SJSA1 (cell line): ENCODE measurements at regions not wholly inside any gene's neighbourhood (a gene's known extent, or its start where the extent isn't known, plus 50 kb on each side); places are given as distances from the start of the nearest gene placed in this dataset.
"Not testable (repeated sequence)": the region's sequence is repeated elsewhere in the genome, so short reads cannot be mapped to it uniquely, and the experiment has no call there.

ENCODE experiments used
- DNase-seq, 2 experiments: peaks; one replicate each; pipeline ENCODE4 v3.0.0-alpha.2; 2015 to 2020; ENCODE audit warnings: low spot score in 2 of 2, low read depth in 1 of 2
- H3K27ac ChIP-seq: fragments of 250-450 bp; sonication (Bioruptor Pico); 2 replicates; pipeline ENCODE4 v1.5.1; 2020; ENCODE audit warnings: mild to moderate bottlenecking, moderate library complexity
- H3K27me3 ChIP-seq: fragments of 250-450 bp; sonication (Bioruptor Pico); replicated peaks from 2 replicates; pipeline ENCODE4 v1.5.1; 2020; ENCODE audit warnings: mild to moderate bottlenecking, moderate library complexity
- H3K36me3 ChIP-seq: fragments of 250-450 bp; sonication (Bioruptor Pico); 2 replicates; pipeline ENCODE4 v1.5.1; 2020; ENCODE audit warnings: mild to moderate bottlenecking
- H3K4me1 ChIP-seq: fragments of 250-450 bp; sonication (Bioruptor Pico); replicated peaks from 2 replicates; pipeline ENCODE4 v1.6.1; 2021; ENCODE audit warnings: mild to moderate bottlenecking
- H3K4me3 ChIP-seq: fragments of 250-450 bp; sonication (Bioruptor Pico); 2 replicates; pipeline ENCODE4 v1.5.1; 2020; ENCODE audit warnings: mild to moderate bottlenecking
- H3K9me3 ChIP-seq: fragments of 250-450 bp; sonication (Bioruptor Pico); replicated peaks from 2 replicates; pipeline ENCODE4 v1.5.1; 2020; ENCODE audit warnings: mild to moderate bottlenecking

DNA sequence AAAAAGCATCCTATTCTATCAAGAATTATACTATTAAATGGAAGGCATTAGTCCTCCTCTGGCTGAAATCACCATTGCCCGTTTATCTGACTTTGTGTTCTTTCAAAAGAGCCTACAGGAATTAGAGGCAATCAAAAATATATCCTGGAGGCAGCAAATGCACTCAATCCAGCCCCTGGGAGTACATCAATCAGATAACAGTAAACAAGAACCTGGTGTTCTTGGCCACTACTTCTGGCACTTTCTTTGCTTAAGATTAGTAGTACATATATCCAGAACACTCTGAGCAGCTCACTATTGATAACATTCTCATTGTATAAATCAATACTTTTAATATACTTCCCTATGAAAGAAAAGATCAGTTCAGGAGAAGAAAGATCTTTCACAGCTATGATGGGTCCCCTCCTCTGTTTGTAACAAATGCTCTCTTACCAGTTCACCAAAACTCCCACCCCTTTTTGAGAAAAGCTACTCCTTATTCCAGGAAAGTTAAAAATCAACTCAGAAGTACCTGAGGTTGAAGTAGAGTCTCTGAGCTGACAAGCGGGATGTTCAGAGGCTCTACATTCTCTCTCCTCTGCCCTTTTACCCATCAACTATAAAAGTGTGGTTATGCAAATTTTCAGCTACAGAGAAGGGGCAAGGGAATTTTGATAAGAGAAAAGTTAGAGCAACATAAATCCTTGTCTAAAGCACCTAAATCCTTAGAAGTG, 176.0 kb downstream of the COX18 start:
- H3K9me3 ChIP-seq = no peaks in the 10 kb centered on the region
- H3K27me3 ChIP-seq = no peaks in the 10 kb centered on the region
- no peak overlapping the region for H3K4me3 ChIP-seq
- H3K4me1 ChIP-seq = no peaks in the 10 kb centered on the region
- no peak overlapping the region for H3K27ac ChIP-seq
- no peaks in the 10 kb centered on the region for H3K36me3 ChIP-seq
- no peak for DNase-seq

GRCh38 chr4:72888331-72888730, 181.2 kb downstream of the COX18 start:
- no peak overlapping the region for H3K27ac ChIP-seq
- no peak overlapping the region for H3K4me3 ChIP-seq
- H3K27me3 ChIP-seq = no peaks in the 10 kb centered on the region
- no peaks in the 10 kb centered on the region for H3K9me3 ChIP-seq
- H3K36me3 ChIP-seq = no peaks in the 10 kb centered on the region
- DNase-seq = no peak
- no peaks in the 10 kb centered on the region for H3K4me1 ChIP-seq

DNA sequence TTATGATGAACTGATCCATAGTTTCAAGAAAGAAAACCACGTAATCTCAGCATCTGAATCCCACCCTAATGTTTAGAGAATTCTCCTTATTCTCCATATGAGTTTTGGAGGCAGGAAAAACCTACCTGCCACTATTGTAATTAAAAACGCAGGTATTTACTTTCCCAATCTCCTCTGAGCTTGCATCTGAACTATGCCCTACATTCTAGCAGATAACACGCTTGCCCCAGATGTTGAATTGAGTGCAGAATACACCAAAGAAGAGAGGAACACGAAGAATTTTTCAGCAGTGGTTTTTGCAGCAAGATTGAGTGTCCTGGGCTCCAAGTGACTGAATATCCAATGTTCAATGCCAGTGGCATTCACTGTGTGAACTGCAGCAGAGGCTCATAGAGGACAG, 182.4 kb downstream of the COX18 start:
- no peaks in the 10 kb centered on the region for H3K4me1 ChIP-seq
- H3K27ac ChIP-seq = no peak overlapping the region
- H3K9me3 ChIP-seq = no peaks in the 10 kb centered on the region
- H3K27me3 ChIP-seq = no peaks in the 10 kb centered on the region
- DNase-seq = no peak
- H3K36me3 ChIP-seq = no peaks in the 10 kb centered on the region
- H3K4me3 ChIP-seq = no peak overlapping the region

DNA sequence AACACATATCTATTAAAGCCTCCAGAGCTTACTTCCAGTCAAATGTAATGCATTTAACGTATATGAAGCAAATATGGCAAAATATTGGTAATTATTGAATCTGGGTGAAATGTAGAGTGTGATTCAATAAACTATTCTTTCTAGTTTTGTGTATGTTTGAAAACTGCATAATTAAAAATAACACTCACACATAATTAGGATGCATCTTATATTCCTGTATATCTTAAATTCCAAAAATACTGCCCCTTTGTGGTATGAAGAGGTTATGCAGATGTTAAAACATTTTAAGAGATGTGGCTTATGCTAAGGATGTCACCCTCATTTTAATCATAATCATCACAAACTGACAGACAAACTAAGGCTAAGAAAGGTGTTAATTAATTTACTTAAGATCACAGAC, 182.9 kb downstream of the COX18 start:
- no peak overlapping the region for H3K27ac ChIP-seq
- peak in 1 of 2 experiments; percentile 3 for DNase-seq
- no peaks in the 10 kb centered on the region for H3K4me1 ChIP-seq
- H3K36me3 ChIP-seq = no peaks in the 10 kb centered on the region
- no peak overlapping the region for H3K4me3 ChIP-seq
- no peaks in the 10 kb centered on the region for H3K27me3 ChIP-seq
- no peaks in the 10 kb centered on the region for H3K9me3 ChIP-seq

DNA sequence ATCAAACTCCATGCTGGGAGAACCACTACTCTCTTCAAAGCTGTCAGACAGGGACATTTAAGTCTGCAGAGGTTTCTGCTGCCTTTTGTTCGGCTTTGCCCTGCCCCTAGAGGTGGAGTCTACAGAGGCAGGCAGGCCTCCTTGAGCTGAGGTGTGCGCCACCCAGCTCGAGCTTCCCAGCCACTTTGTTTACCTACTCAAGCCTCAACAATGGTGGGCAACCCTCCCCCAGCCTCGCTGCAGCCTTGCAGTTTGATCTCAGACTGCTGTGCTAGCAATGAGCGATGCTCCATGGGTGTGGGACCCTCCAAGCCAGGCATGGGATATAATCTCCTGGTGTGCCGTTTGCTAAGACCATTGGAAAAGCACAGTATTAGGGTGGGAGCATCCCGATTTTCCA, 185.3 kb downstream of the COX18 start:
- H3K36me3 ChIP-seq, H3K9me3 ChIP-seq, DNase-seq, H3K27ac ChIP-seq, H3K27me3 ChIP-seq, H3K4me1 ChIP-seq, H3K4me3 ChIP-seq: not testable (repeated sequence)

DNA sequence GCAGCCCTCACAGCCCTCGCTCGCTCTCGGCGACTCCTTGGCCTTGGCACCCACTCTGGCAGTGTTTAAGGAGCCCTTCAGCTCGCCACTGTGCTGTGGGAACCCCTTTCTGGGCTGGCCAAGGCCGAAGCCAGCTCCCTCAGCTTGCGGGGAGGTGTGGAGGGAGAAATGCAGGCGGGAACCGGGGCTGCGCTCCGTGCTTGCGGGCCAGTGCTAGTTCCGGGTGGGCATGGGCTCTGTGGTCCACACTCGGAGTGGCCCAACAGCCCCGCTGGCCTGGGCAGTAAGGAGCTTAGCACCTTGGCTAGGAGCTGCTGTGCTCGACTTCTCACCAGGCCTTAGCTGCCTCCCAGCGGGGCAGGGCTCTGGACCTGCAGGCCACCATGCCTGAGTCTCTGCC, 192.6 kb downstream of the COX18 start:
- no peak overlapping the region for H3K4me3 ChIP-seq
- H3K9me3 ChIP-seq = no peaks in the 10 kb centered on the region
- DNase-seq = no peak
- no peaks in the 10 kb centered on the region for H3K27me3 ChIP-seq
- no peaks in the 10 kb centered on the region for H3K4me1 ChIP-seq
- H3K27ac ChIP-seq = no peak overlapping the region
- no peaks in the 10 kb centered on the region for H3K36me3 ChIP-seq

GRCh38 chr4:72875545-72875944, 194.0 kb downstream of the COX18 start:
- Histone ChIP-seq H3K36me3 (no peaks in the 10 kb centered on the region), H3K27ac (no peak overlapping the region), H3K4me3 (no peak overlapping the region), H3K9me3 (no peaks in the 10 kb centered on the region), H3K4me1 (no peaks in the 10 kb centered on the region), H3K27me3 (no peaks in the 10 kb centered on the region)
- DNase-seq = no peak

DNA sequence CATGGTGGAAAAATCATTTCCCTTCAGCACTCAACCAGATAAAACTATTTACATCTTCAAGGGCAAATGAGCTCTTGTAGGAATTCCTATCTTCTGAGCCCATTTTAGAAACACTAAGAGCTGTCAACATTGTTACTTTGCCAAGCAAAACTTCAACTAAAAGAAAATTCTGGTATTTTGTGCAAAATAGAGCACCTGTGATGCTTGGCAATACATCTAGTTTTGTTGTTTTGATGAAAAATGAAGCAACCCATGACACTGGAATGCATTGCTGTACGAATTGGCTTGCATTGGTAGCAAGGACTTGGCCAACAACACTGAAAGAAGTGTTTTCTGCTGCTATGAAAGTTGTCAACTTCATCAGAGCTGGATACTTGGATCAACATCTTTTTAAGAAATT, 194.4 kb downstream of the COX18 start:
- no peaks in the 10 kb centered on the region for H3K27me3 ChIP-seq
- DNase-seq = no peak
- no peak overlapping the region for H3K27ac ChIP-seq
- H3K4me3 ChIP-seq = no peak overlapping the region
- no peaks in the 10 kb centered on the region for H3K9me3 ChIP-seq
- no peaks in the 10 kb centered on the region for H3K36me3 ChIP-seq
- no peaks in the 10 kb centered on the region for H3K4me1 ChIP-seq

DNA sequence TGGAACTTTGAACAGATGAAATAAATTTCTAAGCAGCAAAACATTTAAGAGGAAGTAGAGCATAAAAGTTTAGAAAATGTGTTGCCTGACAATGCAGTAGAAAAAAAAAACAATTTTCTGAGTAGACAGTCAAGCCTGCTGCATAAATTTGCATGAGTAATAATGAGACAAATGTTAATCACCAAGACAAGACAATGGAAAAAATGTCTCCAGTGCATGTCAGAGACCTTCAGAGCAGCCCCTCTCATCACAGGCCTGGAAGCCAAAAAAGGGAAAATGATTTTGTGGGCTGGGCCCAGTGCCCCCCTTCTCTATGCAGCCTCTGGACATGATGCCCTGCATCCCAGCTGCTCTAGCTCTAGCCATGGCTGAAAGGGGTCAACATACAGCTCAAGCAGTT, 204.6 kb downstream of the COX18 start:
- Histone ChIP-seq H3K4me3 (no peak overlapping the region), H3K4me1 (peaks cover 6% of the 10 kb centered on the region; the same call in 1 of the 2 replicates), H3K36me3 (no peaks in the 10 kb centered on the region), H3K27ac (no peak overlapping the region), H3K9me3 (no peaks in the 10 kb centered on the region), H3K27me3 (no peaks in the 10 kb centered on the region)
- DNase-seq = no peak

DNA sequence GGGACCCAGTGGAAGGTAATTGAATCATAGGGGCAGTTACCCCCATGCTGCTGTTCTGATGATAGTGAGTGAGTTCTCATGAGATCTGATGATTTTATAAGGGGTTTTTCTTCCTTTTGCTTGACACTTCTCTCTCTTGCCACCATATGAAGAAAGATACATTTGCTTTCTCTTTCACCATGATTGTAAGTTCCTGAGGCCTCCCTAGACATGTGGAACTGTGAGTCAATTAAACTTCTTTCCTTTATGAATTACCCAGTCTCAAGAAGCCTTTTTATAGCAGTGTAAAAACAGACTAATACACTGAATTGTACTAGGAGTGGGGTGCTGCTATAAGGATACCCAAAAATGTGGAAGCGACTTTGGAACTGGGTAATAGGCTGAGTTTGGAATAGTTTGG, 205.2 kb downstream of the COX18 start:
- H3K4me3 ChIP-seq, DNase-seq, H3K36me3 ChIP-seq: not testable (repeated sequence)

DNA sequence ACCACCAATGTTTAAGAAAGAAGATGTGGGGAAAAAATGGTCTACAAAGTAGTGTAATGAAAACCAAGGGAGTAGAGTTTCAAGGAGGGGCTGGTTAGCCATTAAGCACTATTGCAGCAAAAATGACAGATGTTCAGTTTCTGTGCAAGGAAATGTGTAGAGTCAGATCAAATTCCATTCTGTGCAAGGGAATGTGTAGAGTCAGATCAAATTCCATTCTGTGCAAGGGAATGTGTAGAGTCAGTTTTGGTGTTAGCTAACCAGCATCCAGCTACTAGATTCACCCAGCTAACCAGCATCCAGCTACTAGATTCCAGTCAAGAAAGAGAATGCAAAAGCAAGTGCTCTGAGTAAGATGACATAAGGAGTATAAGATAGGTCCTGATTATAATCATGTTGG, 208.8 kb downstream of the COX18 start:
- DNase-seq = no peak
- Histone ChIP-seq H3K4me3 (no peak overlapping the region), H3K27ac (no peak overlapping the region), H3K4me1 (peaks cover 25% of the 10 kb centered on the region), H3K9me3 (no peaks in the 10 kb centered on the region), H3K27me3 (no peaks in the 10 kb centered on the region), H3K36me3 (no peaks in the 10 kb centered on the region)

More for the DNA sequence above, 205.2 kb downstream of the COX18 start:
- H3K4me1 ChIP-seq, H3K27me3 ChIP-seq, H3K27ac ChIP-seq, H3K9me3 ChIP-seq: not testable (repeated sequence)

DNA sequence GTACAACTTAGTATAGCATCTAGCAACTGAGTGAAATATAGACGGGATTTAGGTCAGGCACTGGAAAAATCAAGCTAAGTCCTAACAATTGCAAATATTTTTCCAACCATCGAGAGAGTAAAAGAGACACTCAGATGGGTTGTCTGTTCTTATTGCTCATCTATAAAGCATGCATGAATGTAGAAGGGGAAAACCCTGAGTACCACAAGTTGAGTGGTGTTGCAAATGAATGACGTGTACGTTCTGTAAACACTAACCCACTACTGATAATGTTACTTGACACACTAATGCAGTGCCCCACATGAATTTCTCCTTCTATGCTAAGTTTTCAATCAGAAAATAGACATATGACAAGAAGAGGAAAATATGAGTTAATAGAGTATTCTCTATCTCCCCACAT, 211.2 kb downstream of the COX18 start:
- Histone ChIP-seq H3K36me3 (no peaks in the 10 kb centered on the region), H3K4me3 (no peak overlapping the region), H3K4me1 (peaks cover 25% of the 10 kb centered on the region), H3K9me3 (no peaks in the 10 kb centered on the region), H3K27me3 (no peaks in the 10 kb centered on the region), H3K27ac (peak overlapping the region; percentile 84)
- DNase-seq = peak; percentile 51 to 75

DNA sequence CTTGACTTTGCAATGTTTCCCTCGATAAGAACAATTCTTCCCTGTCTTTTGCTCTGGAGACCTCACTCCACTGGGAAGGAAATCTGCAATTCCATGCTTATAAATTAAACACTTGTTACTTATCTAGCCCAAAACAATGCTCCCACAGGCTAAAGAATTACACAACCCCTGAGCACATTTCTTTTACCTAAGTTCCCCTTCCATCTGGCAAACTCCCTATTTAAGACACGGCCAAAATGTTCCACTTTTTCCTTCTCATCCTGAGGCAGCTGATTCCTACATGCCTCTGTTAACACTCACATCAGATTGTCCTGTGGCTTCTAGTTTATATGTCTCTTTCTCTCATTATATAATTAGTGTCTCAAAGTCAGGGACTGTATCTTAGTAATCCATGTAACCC, 211.7 kb downstream of the COX18 start:
- H3K27me3 ChIP-seq = no peaks in the 10 kb centered on the region
- no peak for DNase-seq
- peaks cover 25% of the 10 kb centered on the region for H3K4me1 ChIP-seq
- H3K36me3 ChIP-seq = no peaks in the 10 kb centered on the region
- no peak overlapping the region for H3K4me3 ChIP-seq
- H3K27ac ChIP-seq = peak overlapping the region; percentile 84
- H3K9me3 ChIP-seq = no peaks in the 10 kb centered on the region

- no peak for DNase-seq
- H3K36me3 ChIP-seq = no peaks in the 10 kb centered on the region
- H3K4me3 ChIP-seq = no peak overlapping the region
- no peaks in the 10 kb centered on the region for H3K9me3 ChIP-seq
- no peaks in the 10 kb centered on the region for H3K27me3 ChIP-seq
- peaks cover 25% of the 10 kb centered on the region for H3K4me1 ChIP-seq
- H3K27ac ChIP-seq = peak overlapping the region; percentile 84
Observed at GRCh38 chr4:72857216-72857615, 212.3 kb downstream of the COX18 start.
